Stimulated activated CD4-positive, alpha-beta T cell treated with anti-CD3 and anti-CD28 coated beads, Interleukin-1b, Interleukin-23, amount 100 ng/mL, for 48 hours (primary cell): ENCODE measurements at regions not wholly inside any gene's neighbourhood (a gene's known extent, or its start where the extent isn't known, plus 50 kb on each side); places are given as distances from the start of the nearest gene placed in this dataset.

Source experiments
- DNase-seq: peaks from one replicate; pipeline ENCODE4 v3.0.0-alpha.2; 2020

DNA sequence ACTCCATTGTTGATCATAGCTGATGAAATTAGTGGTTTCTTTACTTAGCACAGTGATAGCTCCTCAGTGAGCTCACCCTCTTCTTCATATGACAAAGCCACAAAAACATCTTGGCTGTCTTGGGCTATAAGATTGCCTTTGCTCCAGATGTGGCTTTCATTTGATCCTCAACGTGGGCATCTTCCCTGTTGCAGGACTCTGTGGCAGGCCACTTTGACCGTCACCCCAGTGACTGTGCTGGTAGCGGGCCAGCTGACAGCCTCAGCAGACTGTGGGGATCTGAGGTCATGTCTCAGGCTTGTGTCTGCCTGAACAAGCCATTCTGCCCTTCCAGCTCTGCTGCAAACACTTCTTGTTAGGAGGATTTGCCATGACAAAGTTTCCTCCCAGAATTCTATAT is 422.2 kb downstream of the NR2F1-AS1 start:
- DNase-seq: no peak

DNA sequence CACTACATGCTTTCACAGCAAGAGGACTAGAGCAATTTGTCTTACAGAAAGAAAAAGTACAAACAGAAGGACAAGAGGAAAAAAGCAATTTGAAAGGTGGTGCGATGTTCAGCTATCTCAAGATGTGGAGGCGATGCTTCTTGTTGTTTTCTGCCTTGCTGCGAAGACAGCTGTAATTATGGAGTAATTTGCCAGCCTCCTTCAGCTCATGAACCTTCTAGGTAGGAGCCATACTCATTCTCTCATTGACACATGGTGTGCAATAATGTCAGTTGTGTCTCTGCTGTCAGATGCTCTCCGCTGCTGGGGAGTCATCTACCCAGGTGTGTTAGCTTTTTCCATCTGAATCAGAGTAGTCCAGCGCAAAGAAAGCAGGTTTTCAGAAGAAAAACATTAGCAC is 424.5 kb downstream of the NR2F1-AS1 start:
- no peak for DNase-seq

DNA sequence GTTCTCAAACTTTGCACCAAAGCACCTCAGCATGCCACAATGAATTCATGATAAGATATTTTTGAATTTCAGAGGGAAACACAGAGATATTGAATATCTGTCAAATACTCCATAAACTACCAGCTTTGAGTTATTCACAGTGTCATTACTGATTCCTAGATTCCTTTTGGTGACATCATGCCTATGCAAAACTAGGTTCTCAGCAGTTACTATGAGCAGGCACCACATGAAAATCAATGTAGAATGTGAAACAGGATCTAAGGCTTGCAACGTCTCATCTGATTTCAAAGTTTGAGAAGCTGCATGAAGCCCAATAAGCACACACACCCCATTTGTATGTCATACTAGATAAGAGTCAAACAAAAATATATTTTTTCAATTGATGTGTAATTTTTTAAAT is 426.5 kb downstream of the NR2F1-AS1 start:
- no peak for DNase-seq

DNA sequence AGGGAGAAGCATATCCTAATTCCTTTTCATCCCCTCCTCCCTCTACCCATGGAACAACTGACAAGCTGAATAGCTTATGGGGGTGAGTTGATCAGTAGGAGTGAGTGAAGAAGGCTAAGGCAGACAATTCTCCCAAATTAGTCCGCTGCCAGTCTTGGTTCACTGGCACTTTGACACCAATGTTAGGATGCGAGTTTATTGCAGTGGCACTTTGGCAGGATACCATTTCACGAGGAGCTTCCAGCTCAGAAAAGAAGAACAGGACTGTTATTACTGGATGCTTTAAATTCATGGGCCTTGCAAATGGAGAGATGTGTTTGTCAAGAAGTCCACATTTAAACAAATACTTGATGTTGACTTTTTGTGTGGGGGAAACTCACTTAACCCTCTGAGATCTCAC is 427.6 kb downstream of the NR2F1-AS1 start:
- DNase-seq: no peak

DNA sequence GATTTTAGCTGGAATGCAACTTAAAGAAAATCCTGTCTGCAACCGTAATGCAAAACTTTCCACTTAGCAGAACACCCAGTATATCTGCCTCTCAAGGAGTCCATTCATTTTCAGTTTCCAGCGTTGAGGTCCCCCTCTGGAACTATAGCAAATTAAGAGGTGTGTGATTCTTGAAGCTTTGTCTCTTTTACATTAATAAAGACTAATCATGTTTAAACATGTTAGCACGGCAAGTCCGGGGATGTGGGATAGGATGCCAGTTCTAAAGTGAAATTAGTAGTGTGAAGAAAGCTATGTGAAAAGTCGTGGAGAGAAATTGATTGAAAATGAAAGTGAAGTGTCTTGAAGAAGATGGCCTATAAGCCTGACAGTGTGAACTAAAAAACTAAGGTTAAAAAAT is 429.1 kb downstream of the NR2F1-AS1 start:
- DNase-seq: no peak

DNA sequence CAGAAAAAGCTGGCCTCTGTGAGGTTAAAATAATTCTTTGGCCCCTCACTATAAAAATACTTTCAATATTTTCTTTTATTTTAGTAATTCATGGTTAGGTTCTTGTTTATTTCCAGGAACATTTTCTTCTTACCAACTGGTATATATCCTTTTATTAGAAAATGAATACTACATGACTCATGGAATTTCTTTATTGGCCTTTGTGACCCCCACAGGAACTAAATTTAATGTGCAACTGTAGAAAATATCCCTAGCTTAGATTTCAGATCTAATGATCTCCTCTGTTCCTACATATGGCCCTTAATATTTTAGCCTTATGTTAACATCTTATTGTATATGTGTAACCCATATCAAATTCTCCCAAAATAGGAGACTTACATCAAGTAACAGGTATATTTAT is 429.9 kb downstream of the NR2F1-AS1 start:
- DNase-seq: no peak

DNA sequence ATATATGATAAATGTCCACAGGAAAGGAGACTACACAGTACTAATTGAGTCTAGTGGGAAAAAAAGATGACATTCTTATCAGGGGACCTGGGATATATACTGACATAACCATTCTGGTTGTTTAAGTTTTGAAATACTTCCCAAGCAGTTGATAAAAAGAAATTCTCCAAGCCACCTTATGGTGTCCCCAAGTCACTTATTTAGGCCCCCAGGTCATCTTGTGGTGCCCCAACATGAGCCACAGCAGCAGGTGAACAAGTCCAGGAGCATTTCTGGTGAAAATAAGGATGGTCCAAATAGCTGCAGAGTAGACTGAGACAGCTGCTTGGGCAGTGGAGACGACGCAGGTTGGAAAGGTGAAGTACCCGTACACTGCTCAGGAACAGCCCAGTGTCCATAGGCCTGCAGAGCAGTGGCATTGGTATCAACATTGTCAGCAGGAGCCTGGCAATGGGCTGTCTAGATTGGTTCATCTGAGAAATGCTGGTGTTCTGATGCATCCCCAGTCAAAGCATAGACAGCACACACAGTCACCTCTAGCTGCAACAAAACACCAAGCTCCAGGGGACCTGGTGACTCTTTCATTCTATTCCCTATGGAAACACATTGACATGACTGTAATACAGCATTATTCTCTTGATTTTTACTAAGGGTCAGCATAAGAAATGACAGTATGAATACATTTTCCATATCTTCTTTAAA is 430.6 kb downstream of the NR2F1-AS1 start:
- no peak for DNase-seq

DNA sequence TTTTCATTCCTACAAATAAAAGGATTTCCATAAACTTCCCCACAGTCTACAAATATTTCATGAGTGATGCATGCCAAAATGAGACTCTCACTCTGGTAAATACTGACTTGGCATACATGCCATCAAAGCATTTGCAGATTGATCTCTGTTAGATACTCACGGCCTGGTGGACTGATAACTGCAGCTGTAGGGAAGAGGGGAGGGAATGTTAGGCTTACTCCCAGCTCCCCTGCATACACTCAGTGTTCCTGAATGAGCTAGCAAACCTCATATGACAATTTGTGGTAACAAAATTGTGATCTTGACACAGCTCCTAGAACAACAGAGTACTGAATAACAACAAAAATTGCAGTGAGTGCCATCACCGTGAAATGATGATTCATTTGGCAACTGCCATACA is 435.3 kb downstream of the NR2F1-AS1 start:
- no peak for DNase-seq

DNA sequence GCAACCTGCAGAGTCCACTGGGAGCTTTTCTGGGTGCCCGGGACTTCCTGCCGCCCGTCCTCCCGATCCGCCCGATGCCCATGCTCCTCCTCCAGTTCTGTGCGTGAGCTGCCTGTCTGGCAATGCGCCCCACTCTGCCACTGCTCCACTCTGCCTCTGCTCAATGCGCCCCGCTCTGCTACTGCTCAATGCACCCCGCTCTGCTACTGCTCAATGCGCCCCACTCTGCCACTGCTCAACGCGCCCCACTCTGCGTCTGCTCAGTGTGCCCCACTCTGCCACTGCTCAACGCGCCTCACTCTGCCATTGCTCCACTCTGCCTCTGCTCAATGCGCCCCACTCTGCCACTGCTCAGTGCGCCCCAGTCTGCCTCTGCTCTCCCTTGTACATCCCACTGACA is 436.0 kb downstream of the NR2F1-AS1 start:
- no peak for DNase-seq

DNA sequence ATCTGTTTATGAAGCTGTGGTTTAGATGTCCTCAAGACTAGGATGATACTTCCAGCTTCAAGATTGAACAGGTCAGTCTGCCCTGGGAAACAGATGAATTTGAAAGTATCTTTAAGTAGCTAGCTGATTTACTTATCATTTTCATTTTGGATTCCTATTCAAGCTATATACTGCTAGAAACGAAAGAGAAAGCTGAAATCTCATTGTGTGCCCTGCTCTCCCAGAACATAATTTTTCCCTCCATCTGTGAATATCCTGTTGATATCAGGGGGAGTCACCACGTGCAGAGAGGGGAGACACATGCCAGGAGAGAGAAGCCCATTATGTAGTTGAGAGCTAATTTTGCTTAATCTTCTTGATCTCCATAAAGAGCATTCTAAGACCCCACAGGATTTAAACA is 439.1 kb downstream of the NR2F1-AS1 start:
- DNase-seq: no peak

DNA sequence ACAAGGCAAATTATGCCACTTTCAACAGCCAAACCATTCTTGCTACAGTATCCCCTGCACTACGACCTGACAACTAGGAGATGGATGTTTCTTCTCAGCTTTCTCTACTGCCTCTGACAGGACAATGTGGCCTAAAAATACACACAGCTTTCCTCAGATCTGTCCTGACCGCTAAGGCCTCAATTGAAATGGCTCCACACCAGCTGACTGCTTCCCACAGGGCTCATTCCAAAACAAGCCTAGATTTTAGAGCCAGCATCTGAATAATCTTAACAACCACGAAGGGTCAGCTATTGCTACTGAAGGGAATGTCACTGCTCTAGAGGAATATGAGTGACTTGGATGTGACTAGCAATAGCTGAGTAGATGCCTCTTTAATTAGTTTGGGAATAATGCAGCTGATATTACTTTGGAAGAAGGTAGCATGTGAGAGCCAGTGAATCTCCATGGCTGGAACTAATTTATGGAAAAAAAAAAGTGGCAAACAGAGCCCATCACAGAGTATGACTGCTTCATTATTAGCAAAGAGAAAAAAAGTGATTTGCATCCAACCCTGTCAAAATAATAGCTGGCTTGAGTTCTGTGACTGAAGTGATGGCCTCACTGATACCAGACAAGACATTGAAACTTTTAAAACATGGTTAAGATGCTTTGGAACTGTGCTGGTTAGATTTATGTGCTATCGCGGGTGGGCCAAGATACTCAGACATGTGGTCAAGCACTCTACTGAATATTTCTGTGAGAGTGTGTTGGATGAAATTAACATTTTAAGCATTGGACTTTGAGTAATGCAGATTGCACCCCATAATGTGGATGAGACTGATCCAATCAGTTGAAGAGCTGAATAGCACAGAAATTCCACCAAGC is 450.2 kb downstream of the NR2F1-AS1 start:
- no peak for DNase-seq

DNA sequence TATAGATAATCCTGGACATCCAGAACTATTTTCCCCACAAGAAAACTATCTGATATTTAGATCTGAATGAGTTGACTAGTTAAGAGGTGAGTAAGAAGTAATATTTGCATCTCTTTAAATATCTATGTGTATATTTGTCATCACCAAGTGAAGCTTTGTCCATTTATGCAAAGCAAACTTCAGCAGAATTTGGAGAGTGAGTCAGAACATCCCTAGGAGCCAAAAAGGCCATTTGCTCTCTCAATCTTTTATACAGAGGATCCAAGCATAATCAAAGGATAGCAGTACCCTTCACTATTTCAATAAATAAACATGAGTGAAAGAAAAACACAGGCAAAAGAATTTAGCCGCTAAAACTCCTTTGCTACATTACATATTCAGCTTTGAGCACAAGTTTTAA is 454.4 kb downstream of the NR2F1-AS1 start:
- no peak for DNase-seq

DNA sequence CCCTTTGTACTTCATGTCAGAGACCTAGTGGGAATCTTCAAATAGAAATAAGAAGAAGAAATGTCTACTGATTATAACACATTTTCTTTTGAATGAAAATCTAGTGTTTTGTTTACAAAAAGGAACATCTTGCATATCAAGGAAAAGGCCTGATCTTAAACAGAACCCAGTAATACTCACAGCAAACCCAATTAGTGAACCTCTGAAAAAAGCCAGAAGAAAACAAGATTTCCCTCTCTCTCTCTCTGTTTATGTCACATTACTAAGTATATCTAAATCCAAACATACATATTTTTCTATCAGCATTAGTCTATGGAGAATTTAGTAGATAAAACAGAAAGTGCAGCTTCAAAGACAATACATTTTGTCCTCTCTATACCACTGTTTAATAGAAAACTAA is 457.9 kb downstream of the NR2F1-AS1 start:
- no peak for DNase-seq

DNA sequence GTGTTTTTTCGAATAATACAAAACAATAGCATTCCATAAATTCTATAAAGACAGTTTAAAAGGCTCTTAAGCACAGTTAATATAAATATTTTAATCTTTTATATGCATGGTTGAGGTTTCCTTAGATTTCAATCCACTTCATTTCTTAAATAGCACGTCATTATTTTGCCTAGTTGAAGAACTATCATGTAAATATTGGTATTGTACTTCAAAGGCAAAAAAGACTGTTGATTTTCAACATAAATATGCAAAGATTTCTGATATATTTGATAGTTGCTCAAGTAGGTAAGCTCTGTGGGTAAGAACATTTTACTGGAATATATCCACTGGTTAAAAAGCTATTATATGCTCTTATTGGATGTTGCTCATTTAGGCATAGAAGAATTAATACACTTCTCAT is 458.6 kb downstream of the NR2F1-AS1 start:
- no peak for DNase-seq

DNA sequence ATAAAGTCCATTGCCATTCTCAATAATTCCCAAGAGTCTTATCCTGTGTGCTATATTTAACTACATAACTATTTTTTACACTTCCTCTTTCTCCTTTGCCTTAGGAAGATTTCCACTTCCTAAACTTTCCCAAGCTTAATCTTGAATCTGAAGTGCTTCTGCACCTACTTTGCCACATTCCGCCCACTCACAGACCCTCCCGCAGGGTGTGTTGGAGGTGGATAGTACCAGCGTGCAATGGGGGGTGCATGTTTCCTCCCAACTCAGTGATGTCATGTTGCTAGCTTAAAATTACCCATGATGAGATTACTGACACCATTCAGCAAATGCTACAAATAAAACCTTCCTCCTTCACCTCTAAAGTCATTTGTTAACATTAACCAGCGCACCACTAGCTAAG is 460.2 kb downstream of the NR2F1-AS1 start:
- no peak for DNase-seq

DNA sequence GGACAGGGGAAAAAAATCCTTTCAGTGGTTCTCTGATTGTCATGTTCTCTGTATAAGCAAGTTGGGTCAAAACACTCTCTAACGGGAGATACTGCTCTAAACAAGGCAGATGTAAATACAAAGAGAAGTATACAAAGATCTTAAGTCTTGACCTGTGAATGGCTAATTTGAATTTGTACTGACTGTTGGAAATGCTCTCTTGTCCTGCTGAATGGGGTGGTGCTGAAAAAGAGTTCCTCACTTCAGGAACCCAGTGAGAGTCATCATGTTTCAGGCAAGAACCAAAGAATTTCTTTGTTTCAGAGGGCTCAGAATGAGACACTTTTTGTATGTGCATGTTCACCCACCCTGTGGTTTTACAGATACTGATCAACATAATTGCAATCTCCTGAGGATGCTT is 461.0 kb downstream of the NR2F1-AS1 start:
- no peak for DNase-seq

DNA sequence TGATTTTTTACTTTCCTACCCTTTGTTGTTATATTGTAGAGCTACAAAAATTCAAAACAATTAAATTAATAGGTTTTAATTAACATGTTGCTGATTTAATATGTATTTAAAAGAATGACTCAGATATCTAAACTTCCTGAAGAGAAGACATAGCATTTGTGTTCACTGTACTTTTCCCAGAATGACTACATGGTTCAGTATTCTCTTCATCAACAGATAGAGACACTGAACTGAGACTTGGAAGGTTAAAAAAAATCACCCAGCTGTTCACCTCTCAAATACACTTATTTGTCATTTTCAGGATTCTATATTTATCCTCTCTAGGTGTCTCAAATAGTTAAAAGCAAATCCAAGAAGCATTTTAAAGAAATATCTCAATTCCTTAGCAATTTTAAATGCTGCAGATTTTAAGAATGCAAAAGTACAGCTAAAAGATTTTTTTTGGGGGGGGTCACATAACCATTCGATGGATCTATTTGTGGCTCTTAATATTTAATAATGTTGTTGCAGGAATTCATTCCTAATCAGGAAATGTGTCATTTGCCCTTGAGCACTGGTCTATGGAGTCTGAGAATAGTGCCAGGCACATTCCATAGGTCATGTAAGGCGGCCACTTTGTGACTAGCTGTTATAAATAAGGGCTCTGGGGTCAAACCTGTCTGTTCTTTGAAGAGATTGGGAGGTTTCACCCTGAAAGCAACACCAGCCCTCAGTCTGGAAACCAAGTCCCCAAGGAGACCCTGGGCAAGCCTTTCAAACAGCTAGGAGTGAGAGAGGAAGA is 463.1 kb downstream of the NR2F1-AS1 start:
- no peak for DNase-seq

DNA sequence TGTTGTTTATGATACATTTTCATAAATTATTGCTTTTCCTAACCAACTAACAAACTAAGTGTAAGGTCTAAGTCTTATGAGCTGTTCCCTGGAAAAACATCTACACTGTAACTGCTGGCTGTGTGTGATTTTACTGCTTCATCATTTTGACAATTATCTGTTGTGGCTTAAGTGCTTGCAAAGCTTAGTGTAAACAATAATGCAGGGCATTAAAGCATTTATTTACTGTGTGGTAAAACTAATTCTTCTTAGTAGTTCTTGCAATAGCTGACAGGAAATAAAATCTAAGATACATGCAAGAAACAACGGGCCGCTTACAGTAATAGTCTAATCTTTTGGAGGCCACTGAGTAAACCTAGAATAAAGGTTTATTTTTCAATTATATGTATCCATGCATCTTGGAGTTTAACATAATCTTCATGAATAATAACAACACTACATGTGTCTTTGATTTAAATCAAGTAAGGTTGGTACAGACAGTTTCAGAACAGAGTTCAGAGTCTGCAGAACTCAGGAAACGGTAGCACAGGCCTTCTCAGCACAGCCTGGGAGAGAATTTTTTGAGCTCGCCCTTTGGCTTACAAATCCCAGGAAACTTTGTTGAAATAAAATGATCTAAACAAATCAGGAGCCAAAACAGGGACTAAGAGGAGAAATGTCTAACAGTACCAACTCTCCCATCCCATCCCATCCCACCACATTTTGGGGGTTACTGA is 473.1 kb downstream of the NR2F1-AS1 start:
- no peak for DNase-seq

DNA sequence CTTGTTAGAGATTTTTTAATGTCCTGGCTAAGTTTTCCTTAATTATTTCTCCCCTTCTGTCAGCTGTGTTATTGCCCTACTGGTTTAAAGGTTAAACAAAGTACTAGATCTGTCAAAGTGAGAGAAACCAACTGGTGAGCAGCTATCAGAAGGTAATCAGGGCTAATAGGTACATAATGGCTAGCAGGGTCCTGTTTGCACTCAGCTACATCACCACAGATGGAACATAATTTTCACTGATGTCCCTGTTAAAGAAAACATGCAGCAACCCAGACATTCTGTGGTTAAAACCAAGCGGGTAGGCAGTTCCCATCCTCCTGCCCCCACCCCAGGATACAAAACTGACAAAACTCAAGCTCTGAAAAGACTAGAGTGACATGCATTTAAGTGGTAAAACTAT is 473.9 kb downstream of the NR2F1-AS1 start:
- no peak for DNase-seq

DNA sequence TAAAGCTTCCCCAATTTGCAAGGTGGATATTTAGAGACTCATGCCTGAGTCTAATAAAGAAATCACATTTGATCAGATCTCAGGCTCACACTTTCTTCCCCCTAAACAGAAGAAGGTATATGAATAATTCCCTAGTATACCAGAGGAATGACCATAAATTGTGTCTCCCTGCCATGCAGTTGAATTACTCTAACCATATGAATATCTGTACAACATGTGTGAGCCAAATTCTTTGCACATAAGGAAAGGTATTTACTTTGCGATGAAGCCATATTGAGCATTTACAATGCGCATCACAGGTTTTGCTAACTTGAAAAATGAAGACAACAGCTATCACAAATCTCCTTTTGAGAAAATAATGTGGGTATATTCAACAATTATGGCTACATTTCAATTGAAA is 479.4 kb downstream of the NR2F1-AS1 start:
- no peak for DNase-seq

DNA sequence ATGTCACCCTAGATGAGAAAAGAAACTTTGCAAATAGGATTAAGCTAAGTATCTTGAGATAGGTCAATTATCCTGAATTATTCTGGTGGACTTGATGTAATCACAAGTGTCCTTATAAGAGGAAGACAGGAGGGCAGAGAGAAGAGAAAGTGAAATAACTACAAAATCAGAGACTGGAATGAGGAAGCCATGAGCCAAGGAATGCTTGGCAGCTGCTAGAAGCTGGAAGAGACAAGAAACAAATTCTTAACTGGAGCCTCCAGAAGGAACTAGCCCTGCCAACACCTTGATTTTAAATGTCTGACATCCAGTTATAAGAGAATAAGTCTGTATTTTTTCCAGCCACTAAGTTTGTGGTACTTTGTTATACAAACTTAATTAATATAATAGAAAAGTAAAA is 480.0 kb downstream of the NR2F1-AS1 start:
- DNase-seq: no peak

DNA sequence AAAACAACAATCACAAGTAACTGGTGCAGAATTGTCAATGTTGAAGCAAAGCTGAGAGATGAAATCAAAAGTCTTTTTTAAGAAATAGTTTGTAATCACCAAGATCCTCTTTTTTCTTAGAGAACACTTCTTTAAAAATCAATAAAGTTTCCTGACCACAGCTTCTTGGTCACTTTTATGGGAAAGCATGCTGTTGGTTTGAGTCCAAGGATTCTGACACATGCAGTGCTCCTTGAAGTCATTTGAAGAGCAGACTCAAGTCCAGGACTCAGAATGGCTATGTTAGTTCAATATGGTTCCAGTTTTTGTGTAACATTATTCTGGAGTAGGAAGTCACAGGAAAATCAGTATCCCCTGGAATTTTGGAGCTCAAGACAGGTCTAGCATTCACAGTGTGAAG is 480.6 kb downstream of the NR2F1-AS1 start:
- no peak for DNase-seq

DNA sequence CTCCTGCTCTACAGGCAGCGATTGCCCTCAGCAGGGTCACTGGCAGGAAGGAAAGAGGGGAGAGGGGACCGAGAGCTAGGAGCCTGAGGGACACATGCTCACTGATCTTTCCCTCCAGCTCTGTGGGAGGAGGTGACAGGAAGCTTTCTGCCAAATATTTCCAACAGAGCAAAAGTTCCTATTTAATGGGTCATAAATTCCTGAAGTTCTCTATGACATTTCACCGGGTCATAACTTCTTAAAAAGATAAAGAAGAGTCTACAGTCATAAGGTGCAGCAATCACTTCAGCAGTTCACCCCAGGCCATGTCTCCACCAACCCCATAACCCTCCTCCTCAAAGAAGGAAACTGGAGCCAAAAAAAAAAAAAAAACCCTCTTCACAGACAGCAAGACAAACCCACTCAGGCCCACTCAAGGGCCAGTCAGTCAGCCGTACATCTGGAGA is 481.1 kb downstream of the NR2F1-AS1 start:
- no peak for DNase-seq
